HEK293 (cell line): ENCODE measurements at regions not wholly inside any gene's neighbourhood (a gene's known extent, or its start where the extent isn't known, plus 50 kb on each side); places are given as distances from the start of the nearest gene placed in this dataset.

Source experiments
- HOXA7 ChIP-seq: sonication (generic); formaldehyde crosslinking; IDR thresholded peaks from 2 replicates; pipeline ENCODE4 v1.8.1; 2022; ENCODE audit warnings: missing genetic modification reagents, borderline replicate concordance
- ZNF274 ChIP-seq, 2 experiments: fragments of 200-500 bp in 1 of 2; fragments of 450-650 bp in 1 of 2; sonication (Bioruptor generic) in 1 of 2; formaldehyde crosslinking in 1 of 2; IDR thresholded peaks; 2 replicates each; pipeline versions ENCODE4 v1.5.1 to v1.6.1; 2014 to 2016; ENCODE audit warnings: borderline replicate concordance in 1 of 2, inconsistent platforms in 1 of 2, low read length in 1 of 2, missing biosample characterization in 1 of 2, missing genetic modification characterization in 1 of 2
- ZNF777 ChIP-seq: fragments of 450-650 bp; formaldehyde crosslinking; IDR thresholded peaks from 2 replicates; pipeline ENCODE4 v1.5.1; 2017; ENCODE audit warnings: missing biosample characterization, missing genetic modification characterization, borderline replicate concordance
- TF ChIP-seq, protein P1 (sequence below): fragments of 450-650 bp; formaldehyde crosslinking; IDR thresholded peaks from 2 replicates; pipeline ENCODE4 v1.5.1; 2016; ENCODE audit warnings: missing biosample characterization, missing genetic modification characterization

DNA sequence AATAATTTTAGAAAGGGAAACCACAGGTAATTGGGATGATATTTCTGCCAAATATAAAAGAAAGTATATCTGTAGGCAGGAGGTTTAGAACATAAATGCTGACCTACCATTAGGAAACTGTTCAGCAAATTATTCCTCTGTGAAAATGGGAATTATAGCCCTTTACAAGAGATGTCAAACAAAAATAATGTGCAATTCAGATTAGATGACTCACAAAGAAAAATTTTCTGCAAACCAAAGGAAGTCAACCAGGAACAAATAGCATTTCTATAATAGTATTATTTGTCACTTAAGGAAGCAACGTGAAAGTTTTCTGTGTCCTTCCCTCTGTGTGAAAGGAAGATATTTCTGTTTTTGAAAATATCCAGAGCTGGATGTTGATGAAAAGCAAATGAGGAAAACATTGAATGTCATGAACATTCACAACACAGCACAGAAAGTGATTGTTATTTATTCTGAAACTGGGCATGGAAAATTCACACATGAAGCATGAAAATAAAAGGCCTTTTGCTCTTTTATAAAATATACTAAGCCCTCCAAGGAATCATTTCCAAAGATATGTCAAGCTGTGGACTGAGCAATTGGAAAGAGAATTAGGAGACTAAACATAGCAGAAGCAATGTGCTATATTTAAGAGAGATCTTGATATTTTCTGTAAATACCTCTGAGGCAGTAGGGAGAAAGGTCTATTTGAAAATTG is 57.9 kb upstream of the SPHKAP start:
- TF ChIP-seq ZNF274 (IDR thresholded peaks at IDR 0.05; ENCODE audit: low read length) (no peak), ZNF274 (tag by site-specific recombination; IDR thresholded peaks at IDR 0.05; ENCODE audit: borderline replicate concordance) (no peak), ZNF777 (no peak), HOXA7 (no peak)
- TF ChIP-seq, protein P1, sequence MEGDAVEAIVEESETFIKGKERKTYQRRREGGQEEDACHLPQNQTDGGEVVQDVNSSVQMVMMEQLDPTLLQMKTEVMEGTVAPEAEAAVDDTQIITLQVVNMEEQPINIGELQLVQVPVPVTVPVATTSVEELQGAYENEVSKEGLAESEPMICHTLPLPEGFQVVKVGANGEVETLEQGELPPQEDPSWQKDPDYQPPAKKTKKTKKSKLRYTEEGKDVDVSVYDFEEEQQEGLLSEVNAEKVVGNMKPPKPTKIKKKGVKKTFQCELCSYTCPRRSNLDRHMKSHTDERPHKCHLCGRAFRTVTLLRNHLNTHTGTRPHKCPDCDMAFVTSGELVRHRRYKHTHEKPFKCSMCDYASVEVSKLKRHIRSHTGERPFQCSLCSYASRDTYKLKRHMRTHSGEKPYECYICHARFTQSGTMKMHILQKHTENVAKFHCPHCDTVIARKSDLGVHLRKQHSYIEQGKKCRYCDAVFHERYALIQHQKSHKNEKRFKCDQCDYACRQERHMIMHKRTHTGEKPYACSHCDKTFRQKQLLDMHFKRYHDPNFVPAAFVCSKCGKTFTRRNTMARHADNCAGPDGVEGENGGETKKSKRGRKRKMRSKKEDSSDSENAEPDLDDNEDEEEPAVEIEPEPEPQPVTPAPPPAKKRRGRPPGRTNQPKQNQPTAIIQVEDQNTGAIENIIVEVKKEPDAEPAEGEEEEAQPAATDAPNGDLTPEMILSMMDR (tag by site-specific recombination), result no peak
